Activated CD8-positive, alpha-beta memory T cell treated with anti-CD3 and anti-CD28 coated beads for 36 hours (primary cell): ENCODE measurements at regions not wholly inside any gene's neighbourhood (a gene's known extent, or its start where the extent isn't known, plus 50 kb on each side); places are given as distances from the start of the nearest gene placed in this dataset.

Experiments used
- CTCF ChIA-PET: fragments of 350-600 bp; sonication (Branson Sonifier 250); formaldehyde crosslinking; loops from one replicate; lab custom pipeline; 2021; ENCODE audit warnings: antibody characterized with exemption; lab: Charles Lee
- POLR2A ChIA-PET: fragments of 350-600 bp; sonication (Branson Sonifier 250); formaldehyde crosslinking; loops from one replicate; lab custom pipeline; 2021; ENCODE audit warnings: antibody characterized with exemption; lab: Charles Lee

DNA sequence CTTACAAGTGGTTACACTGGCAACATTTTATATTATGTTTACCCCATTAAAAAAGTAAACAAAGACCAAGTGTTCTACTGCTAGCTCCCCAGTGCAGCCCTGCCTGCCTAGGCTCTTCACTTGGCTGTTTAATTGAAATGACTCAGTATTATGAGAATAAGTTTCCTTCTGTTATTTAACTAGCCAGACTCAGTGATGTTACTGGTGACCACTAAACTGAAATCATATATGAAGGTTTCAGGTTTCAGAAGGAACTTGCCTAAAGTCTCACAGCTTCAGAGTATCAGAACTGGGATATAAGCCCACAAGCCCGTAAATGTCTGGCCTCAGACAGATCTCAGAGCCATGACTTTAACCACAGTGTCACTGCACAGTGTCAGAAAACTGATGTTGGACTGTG is 66.8 kb upstream of the EXOC4 start:
- CTCF ChIA-PET: no interaction called here
- POLR2A ChIA-PET: no interaction called here

- POLR2A ChIA-PET: no interaction called here
- CTCF ChIA-PET: no interaction called here
These were observed 62.7 kb upstream of the EXOC4 start for GRCh38 chr7:133190172-133190528.

DNA sequence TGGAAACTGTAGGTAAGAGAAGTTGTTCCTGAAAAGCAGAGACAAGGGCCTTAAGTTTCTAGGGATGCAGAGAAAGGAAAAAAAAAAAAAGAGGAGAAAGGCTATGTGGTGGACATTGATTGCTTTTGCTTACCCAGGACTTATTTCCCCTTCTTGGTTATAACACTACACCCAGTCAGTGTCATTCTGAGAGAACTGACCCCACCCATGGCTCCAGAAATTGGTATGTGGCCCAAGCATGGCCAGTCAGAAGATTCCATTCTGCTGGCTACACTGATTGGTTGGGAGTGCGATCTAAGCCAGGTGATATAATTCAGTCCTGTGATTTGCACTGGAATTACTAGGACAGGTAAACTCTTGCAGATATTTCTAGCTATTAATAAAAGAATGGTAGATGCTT is 62.2 kb upstream of the EXOC4 start:
- CTCF ChIA-PET: no interaction called here
- POLR2A ChIA-PET: no interaction called here

- ChIA-PET POLR2A (no interaction called here), CTCF (no interaction called here)
These were observed 61.1 kb upstream of the EXOC4 start for GRCh38 chr7:133191787-133192186.

- CTCF ChIA-PET: no interaction called here
- POLR2A ChIA-PET: no interaction called here
These were observed 57.0 kb upstream of the EXOC4 start for GRCh38 chr7:133195868-133196267.

DNA sequence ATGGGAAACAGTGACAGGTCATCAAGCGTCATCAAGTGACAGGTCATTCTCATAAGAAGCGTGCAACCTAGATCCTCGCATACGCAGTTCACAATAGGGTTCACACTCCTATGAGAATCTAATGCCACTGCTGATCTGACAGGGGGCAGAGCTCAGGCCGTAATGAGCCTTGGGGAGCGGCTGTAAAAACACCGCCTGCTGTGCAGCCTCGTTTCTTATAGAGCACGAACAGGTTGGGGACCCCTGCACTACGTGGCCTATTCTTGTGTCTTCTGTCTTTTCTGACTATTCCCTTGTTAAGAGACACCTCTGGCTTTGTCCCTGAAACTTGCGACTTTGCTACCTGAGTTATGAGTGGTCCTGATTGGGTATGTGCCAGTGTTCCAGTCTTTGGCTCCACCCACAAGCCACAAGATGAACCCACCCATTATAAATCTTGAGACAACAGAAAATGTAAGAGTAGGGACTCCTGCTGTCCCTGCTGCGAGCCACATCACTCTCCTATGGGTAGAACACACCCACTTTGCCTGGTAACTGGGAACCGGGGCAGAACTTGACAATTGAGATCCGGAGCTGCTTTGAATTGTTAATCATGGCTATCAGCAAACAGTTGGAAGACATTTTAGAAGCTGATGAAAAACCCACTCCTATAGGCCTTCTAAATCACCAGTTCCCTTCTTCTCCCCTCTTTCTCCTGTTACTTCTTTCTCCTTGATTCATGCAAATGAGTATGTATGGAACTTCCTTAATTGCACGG is 55.8 kb upstream of the EXOC4 start:
- ChIA-PET POLR2A (no interaction called here), CTCF (no interaction called here)

DNA sequence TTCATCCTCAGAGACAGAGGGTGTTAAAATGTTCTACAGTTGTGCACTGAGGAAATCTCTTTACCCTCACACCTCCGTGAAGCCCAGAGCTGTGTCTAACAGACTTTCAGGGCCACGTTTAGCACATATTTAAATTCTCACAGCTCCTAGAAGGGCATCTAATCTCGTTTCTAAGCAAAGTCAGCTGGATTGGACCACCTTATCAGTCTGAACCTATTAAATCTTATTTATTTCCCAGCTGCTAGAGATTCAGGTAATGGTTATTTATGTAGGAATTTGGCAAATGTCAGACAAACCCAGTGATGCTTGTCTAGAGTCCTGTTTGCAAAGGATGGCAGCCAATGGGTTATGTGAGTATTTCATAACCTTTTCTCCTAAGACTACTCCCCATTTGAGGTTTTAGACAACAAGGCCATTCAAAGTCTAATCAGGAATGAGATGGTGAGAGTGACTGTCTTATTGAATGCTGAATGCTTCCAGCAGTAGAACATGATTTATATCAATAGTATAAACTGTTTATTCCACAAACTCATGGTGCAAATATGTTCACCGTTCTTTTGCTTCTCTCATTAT is 54.8 kb upstream of the EXOC4 start:
- POLR2A ChIA-PET: no interaction called here
- CTCF ChIA-PET: no interaction called here

- POLR2A ChIA-PET: no interaction called here
- CTCF ChIA-PET: no interaction called here
These were observed 53.0 kb upstream of the EXOC4 start for GRCh38 chr7:133199831-133200230.

- CTCF ChIA-PET: no interaction called here
- POLR2A ChIA-PET: no interaction called here
These were observed 51.4 kb upstream of the EXOC4 start for GRCh38 chr7:133201470-133201869.

GRCh38 chr7:133202942-133203341 is 49.9 kb upstream of the EXOC4 start:
- ChIA-PET CTCF (no interaction called here), POLR2A (no interaction called here)
